ENCODE measurements at regions not wholly inside any gene's neighbourhood (a gene's known extent, or its start where the extent isn't known, plus 50 kb on each side); places are given as distances from the start of the nearest gene placed in this dataset.

- no peaks in the 10 kb centered on the region for H3K36me3 ChIP-seq (ENCODE audit: low read depth)
- no peak overlapping the region for H3K4me3 ChIP-seq (ENCODE audit: severe bottlenecking)
- H3K27ac ChIP-seq (ENCODE audit: poor library complexity, severe bottlenecking), result no peak overlapping the region
- ATAC-seq (ENCODE audit: low read depth), result no peak
- no peaks in the 10 kb centered on the region for H3K4me1 ChIP-seq (ENCODE audit: insufficient read depth, poor library complexity, severe bottlenecking)
- no peaks in the 10 kb centered on the region for H3K9me3 ChIP-seq (ENCODE audit: severe bottlenecking)
- no peak for DNase-seq (ENCODE audit: low spot score)
- TF ChIP-seq CTCF (IDR thresholded peaks at IDR 0.05; ENCODE audit: poor library complexity, severe bottlenecking), result no peak
- no peaks in the 10 kb centered on the region for H3K27me3 ChIP-seq (ENCODE audit: insufficient read depth, poor library complexity, severe bottlenecking)
These were observed 301.4 kb downstream of the NR4A2 start for GRCh38 chr2:156031121-156031520.

DNA sequence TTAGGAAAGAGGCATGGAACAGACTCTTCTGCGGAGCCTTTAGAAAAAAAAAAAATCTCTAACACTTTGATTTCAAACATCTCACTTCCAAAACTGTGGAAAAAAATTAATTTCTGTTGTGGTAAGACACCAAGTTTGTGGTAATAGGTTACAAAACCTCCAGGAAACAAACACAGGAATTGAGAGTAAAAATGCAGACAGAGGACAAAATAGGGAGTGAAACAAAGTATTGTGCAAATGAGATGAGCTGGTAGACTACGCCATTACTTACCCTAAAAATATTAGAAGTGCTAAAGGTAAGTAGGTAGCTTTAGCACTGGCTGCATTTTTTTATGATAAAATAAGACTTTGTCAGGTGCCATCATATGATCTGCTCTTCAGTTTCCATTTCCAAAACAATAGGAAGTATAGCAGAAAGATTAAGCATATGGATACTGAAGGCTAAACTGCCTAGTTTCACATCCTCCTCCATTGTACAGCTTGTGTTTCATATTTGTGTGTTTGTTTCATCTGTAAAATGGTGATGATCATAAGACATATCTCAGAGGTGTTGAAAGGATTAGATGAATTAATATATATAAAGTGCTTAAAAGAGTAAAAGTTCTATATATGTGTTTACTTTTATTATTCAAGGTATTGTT lies 309.2 kb downstream of the NR4A2 start:
- no peaks in the 10 kb centered on the region for H3K9me3 ChIP-seq (ENCODE audit: severe bottlenecking)
- H3K4me1 ChIP-seq (ENCODE audit: insufficient read depth, poor library complexity, severe bottlenecking), result peaks cover 7% of the 10 kb centered on the region
- H3K27ac ChIP-seq (ENCODE audit: poor library complexity, severe bottlenecking), result no peak overlapping the region
- H3K4me3 ChIP-seq (ENCODE audit: severe bottlenecking), result no peak overlapping the region
- 0 out of 2 replicates have a peak, but pooled peaks cover 4% of the 10 kb centered on the region for H3K36me3 ChIP-seq (ENCODE audit: low read depth)
- DNase-seq (ENCODE audit: low spot score) (no peak), ATAC-seq (ENCODE audit: low read depth) (no peak)
- H3K27me3 ChIP-seq (ENCODE audit: insufficient read depth, poor library complexity, severe bottlenecking), result no peaks in the 10 kb centered on the region
- no peak for TF ChIP-seq CTCF (IDR thresholded peaks at IDR 0.05; ENCODE audit: poor library complexity, severe bottlenecking)

DNA sequence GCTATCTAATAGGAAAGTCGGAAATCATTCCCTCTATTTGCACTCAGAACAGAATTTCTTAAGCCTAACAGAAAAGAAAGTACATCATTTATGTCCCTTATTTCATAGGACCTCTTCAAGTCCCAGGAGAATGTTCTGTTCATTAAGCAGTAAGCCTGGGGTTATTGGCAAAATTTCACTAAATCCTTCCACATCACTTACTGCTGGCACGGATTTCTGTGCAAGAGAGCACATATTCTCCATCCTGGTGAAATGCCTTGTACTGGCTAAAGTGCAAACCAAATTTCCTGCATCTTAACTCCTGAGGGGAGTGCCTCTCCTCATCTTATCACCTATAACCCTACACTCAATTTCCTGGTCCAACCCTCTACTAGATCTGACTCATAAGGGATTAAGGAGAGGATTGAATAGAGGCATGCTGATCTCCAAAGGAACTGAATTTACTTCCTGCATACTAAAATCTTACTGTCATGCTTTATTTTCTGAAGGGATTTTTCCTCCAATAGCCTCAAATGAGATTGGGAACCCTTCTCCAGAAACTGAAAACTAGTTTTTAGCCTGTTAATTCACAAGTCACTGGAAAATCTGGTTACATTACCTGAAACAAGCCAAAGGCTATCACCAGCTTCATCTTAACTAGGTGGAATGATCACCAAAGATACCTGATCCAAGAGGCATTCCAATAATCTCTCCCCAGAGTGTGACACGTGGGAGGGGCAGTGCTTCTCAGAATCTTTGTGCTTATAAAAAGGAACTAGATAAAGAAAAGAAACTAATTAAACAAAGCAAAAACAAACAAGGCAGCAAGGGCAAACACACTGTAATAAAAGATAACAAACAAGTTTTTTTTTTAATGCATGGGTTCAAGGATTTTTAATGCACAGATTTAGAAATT lies 311.1 kb downstream of the NR4A2 start:
- ATAC-seq (ENCODE audit: low read depth) (peak; percentile 93), DNase-seq (ENCODE audit: low spot score) (no peak)
- Histone ChIP-seq H3K4me3 (ENCODE audit: severe bottlenecking) (no peak overlapping the region), H3K9me3 (ENCODE audit: severe bottlenecking) (no peaks in the 10 kb centered on the region), H3K27me3 (ENCODE audit: insufficient read depth, poor library complexity, severe bottlenecking) (no peaks in the 10 kb centered on the region), H3K27ac (ENCODE audit: poor library complexity, severe bottlenecking) (peak overlapping the region; percentile 23), H3K4me1 (ENCODE audit: insufficient read depth, poor library complexity, severe bottlenecking) (peaks cover 7% of the 10 kb centered on the region), H3K36me3 (ENCODE audit: low read depth) (0 out of 2 replicates have a peak, but pooled peaks cover 4% of the 10 kb centered on the region)
- TF ChIP-seq CTCF (IDR thresholded peaks at IDR 0.05; ENCODE audit: poor library complexity, severe bottlenecking), result no peak

DNA sequence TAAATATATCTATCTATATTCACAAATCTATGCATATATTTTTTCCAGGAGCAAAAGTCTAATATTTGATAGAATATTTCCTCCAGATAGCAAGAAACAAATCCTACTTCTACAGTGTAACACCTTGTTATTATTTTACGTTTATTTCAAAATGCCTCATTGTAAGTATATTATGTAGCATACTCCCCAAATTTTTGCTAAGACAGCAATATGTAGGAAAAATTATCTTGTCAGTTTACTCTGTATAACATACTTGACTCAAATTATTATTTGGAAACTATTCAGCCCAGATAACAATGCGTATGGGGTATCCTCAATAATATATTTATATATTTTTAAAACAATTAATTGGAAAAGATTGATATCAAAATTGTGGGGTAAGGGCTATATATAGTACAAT lies 313.2 kb downstream of the NR4A2 start:
- Histone ChIP-seq H3K36me3 (ENCODE audit: low read depth) (0 out of 2 replicates have a peak, but pooled peaks cover 1% of the 10 kb centered on the region), H3K4me1 (ENCODE audit: insufficient read depth, poor library complexity, severe bottlenecking) (peaks cover 7% of the 10 kb centered on the region), H3K27me3 (ENCODE audit: insufficient read depth, poor library complexity, severe bottlenecking) (no peaks in the 10 kb centered on the region), H3K9me3 (ENCODE audit: severe bottlenecking) (no peaks in the 10 kb centered on the region), H3K27ac (ENCODE audit: poor library complexity, severe bottlenecking) (no peak overlapping the region), H3K4me3 (ENCODE audit: severe bottlenecking) (no peak overlapping the region)
- DNase-seq (ENCODE audit: low spot score) (no peak), ATAC-seq (ENCODE audit: low read depth) (no peak)
- no peak for TF ChIP-seq CTCF (IDR thresholded peaks at IDR 0.05; ENCODE audit: poor library complexity, severe bottlenecking)
